G401 (cell line): ENCODE measurements at regions not wholly inside any gene's neighbourhood (a gene's known extent, or its start where the extent isn't known, plus 50 kb on each side); places are given as distances from the start of the nearest gene placed in this dataset.
"Not testable (repeated sequence)": the region's sequence is repeated elsewhere in the genome, so short reads cannot be mapped to it uniquely, and the experiment has no call there.

Source experiments
- DNase-seq: peaks from one replicate; pipeline ENCODE4 v3.0.0-alpha.2; 2015; ENCODE audit warnings: low spot score
- in situ Hi-C: cut with HindIII; loops from 2 replicates; pipeline ENCODE4 v1.10.0; 2016; ENCODE audit warnings: low sequenced_read_pairs, mixed read lengths

DNA sequence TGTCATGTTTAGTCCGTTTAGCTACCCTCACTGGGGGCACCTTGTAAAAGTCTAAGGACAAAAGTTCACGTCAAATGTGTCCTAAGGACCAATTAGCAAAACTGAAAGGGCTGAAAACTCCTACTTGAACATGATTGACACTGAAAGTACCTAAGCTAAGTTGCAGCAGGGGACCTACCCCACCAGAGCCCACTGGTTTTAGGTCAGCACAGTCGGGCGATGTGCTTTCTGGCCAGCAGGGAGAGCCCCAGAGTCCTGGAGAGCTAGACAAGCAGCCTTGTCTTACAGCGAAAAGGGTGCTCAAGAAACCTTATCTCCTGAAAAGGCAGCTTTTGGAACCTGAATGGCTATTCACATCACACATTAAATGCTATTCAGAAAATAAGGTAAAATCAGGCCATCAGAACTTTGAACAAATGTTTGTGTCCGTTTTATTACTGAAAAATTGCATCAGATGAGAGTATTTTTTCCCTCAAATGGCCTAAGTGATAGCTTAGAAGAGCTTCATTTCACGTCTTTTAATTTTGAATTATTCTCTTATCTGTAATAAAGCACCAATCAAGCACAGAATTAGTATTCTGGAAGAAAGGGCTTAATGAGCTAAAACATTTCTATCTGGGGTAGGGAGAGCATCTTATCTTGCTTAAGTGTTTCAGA lies 52.2 kb upstream of the MKI67 start:
- in situ Hi-C loops: no loop called here
- peak; percentile 3 for DNase-seq

DNA sequence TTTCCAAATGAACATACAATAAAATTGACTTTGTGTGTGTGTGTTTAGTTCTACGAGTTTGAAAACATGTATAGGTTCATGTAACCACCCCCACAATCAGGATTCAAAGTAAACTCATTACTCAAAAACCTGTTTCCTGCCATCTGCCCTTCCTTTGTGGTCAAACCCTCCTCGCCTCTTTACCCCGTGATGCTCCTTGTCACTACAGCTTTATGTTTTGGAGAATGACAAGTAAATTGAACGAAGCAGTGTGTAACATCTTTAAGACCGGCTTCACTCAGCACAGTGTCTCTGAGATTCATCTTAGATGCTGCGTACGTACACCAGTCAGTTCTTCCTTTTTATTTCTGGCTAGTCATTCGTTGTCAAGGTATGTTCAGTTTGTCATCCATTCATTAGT lies 54.6 kb upstream of the MKI67 start:
- DNase-seq: no peak
- in situ Hi-C loops: no loop called here

- in situ Hi-C loops: no loop called here
- DNase-seq: no peak
These were observed 59.4 kb upstream of the MKI67 start for GRCh38 chr10:128185627-128186026.

GRCh38 chr10:128186959-128187787 lies 61.0 kb upstream of the MKI67 start:
- DNase-seq: no peak
- in situ Hi-C loops: no loop called here

DNA sequence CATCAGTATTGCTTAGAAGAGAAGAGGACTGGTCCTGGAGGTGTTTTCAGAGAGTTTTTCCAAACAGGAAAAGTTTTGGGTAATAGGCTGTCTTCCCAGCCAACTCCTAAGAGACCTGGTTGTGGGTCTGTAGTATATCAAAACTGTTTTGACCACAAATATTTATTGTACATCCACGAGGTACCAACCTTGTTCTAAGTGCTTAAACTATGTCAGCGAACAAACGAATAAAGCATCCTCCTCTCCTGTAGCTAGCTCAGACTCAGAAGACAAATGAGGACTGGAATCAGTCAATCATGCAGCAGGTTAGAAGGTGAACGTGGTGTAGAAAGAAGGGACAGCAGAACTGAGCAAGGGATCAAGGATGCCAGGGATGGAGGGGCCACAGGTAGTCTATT lies 61.6 kb upstream of the MKI67 start:
- no peak for DNase-seq
- in situ Hi-C loops: no loop called here

GRCh38 chr10:128189176-128189575 lies 63.0 kb upstream of the MKI67 start:
- no peak for DNase-seq
- in situ Hi-C loops: no loop called here

GRCh38 chr10:128191847-128192246 lies 65.6 kb upstream of the MKI67 start:
- no peak for DNase-seq
- in situ Hi-C loops: no loop called here

GRCh38 chr10:128201826-128202225 lies 75.6 kb upstream of the MKI67 start:
- DNase-seq, in situ Hi-C loops: not testable (repeated sequence)

GRCh38 chr10:128203028-128203427 lies 76.8 kb upstream of the MKI67 start:
- DNase-seq: no peak
- in situ Hi-C loops: no loop called here

GRCh38 chr10:128205591-128205990 lies 79.4 kb upstream of the MKI67 start:
- in situ Hi-C loops, DNase-seq: not testable (repeated sequence)

DNA sequence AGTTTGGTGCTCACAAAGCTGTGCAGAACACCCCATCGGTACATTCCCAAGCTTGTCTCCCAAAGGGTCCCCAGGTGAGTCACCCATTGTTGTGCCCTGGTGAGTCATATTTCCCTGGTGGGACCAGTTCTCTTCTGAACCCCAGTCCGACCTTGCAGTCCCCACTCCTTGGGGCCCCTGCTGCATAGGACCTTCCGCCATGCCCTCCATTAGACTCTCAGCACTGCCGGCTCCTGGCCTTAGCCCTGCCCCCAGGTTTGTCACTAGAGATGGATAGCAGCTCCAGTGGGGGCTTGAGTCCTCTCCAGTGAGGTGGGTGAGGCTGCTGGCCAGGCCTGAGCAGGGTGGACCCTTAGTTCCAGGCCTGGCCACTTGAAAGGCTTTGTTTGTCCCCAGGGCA lies 80.5 kb upstream of the MKI67 start:
- no peak for DNase-seq
- in situ Hi-C loops: no loop called here

DNA sequence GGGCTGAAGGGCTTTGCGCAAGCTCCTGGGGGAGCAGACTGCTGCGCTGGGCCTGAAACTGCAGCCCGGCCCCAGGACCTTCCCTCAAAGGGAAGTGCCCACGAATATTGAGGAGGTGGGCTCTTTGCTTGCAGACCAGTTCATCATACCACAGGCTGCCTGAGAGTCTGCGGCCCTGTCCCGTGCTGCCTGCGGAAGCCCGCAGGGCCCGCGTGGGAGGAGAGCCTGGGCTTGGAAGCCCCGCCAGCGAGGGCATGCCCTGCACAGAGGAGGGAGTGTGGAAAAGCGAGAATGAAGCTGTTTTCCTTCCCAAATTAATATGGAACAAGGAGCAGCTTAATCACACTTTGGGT lies 83.6 kb upstream of the MKI67 start:
- no peak for DNase-seq

GRCh38 chr10:128210215-128211063 lies 84.2 kb upstream of the MKI67 start:
- in situ Hi-C loops: no loop called here
- no peak for DNase-seq

More for the DNA sequence above, 83.6 kb upstream of the MKI67 start:
- in situ Hi-C loops: no loop called here

DNA sequence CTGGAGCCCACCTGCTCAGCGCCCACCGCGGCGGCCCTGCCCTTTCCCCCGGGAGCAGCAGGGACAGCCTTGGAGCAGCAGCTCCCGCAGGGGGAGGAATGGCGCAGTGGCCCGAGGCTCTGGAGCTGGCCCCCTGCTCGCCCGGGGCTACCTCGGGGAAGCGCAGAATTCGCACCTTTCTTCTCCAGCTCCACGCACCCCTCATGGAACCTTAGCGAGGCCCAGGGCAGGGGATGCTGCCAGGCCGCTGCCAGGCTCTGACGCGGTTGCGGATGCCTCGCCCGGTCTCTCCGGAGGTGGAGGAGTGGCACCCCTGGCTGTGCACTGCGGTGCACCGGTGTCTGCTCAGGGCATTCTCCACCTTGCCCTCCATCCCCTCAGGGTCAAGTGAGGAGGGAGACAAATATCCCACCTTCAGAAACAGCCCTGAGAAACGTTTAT lies 84.9 kb upstream of the MKI67 start:
- no peak for DNase-seq
- in situ Hi-C loops: no loop called here

GRCh38 chr10:128211953-128212727 lies 85.9 kb upstream of the MKI67 start:
- peak; percentile 44 for DNase-seq
- in situ Hi-C loops: no loop called here

GRCh38 chr10:128213156-128213555 lies 86.9 kb upstream of the MKI67 start:
- DNase-seq: no peak
- in situ Hi-C loops: no loop called here

- in situ Hi-C loops: no loop called here
These were observed 89.5 kb upstream of the MKI67 start for GRCh38 chr10:128215733-128216132.

DNA sequence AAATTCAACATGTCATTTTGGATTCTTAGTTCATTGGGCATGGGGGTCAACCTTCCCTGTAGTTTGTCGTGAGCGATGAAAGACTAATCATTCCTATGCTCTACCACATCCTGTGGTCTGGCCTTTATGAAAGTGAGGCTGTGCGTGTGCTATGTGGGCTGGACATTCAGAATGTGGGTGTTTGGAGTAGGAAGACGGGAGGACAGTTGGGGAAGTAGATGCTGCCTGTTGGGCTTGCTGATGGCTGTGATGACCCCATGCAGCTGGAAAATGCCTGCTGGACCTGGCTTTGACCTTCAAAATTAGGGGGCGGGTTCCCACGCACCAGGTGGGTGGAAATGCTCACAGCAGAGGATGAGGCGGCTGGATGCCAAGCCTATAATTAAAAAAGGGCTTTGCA lies 90.9 kb upstream of the MKI67 start:
- DNase-seq: no peak
- in situ Hi-C loops: no loop called here

More at GRCh38 chr10:128215733-128216132, 89.5 kb upstream of the MKI67 start:
- DNase-seq: no peak

DNA sequence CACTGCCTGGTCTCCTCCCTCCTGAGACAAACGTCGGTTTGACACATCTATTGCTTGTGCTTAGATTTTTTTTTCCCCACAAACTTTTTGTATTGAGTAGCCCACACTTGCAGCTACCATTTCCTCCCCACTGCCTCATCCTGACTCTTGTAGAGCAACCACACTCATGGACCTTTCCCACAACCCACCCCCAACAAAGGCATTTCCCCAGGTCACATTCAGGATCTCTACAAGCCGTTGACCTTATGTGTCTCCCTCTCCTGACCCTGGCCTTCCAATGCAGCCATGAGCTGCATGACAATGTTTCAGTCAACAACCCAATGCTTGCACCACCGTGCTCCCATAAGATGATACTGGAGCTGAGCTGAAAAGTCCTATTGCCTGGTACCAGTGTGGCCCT lies 91.9 kb upstream of the MKI67 start:
- in situ Hi-C loops: no loop called here

More for the DNA sequence above, 91.9 kb upstream of the MKI67 start:
- no peak for DNase-seq
